Effector memory CD8-positive, alpha-beta T cell (primary cell): ENCODE measurements at regions not wholly inside any gene's neighbourhood (a gene's known extent, or its start where the extent isn't known, plus 50 kb on each side); places are given as distances from the start of the nearest gene placed in this dataset.
A peak's percentile ranks its signal among the peaks of the same experiment; 100 is the strongest.

Experiments
- ATAC-seq: fragments of 150-1000 bp; cut with Tn5 transposase; replicated peaks from 2 replicates; pipeline ENCODE4 v1.10.0; 2021; ENCODE audit warnings: mild to moderate bottlenecking, moderate library complexity
- DNase-seq, 3 experiments: peaks; one replicate each; pipeline ENCODE4 v3.0.0; 2021
- H3K27ac Mint-ChIP-seq, 2 donors: one replicate each; pipeline ENCODE4 v1.8.0; 2022; ENCODE audit warnings: mild to moderate bottlenecking in 2 of 2, mixed read lengths in 2 of 2, moderate library complexity in 2 of 2
- H3K27me3 Mint-ChIP-seq, 2 donors: one replicate each; pipeline ENCODE4 v1.8.0; 2022; ENCODE audit warnings: mixed read lengths in 2 of 2
- H3K36me3 Mint-ChIP-seq: one replicate; pipeline ENCODE4 v1.8.0; 2022; ENCODE audit warnings: mild to moderate bottlenecking, moderate library complexity, mixed read lengths; ENCODE audit not compliant: insufficient read depth
- H3K4me1 Mint-ChIP-seq, 2 donors: one replicate each; pipeline ENCODE4 v1.8.0; 2022; ENCODE audit warnings: low read depth in 2 of 2, mixed read lengths in 2 of 2
- H3K4me3 Mint-ChIP-seq, 2 donors: one replicate each; pipeline ENCODE4 v1.8.0; 2022; ENCODE audit warnings: mild to moderate bottlenecking in 2 of 2, mixed read lengths in 2 of 2, moderate library complexity in 2 of 2
- H3K9me3 Mint-ChIP-seq, 2 donors: one replicate each; pipeline ENCODE4 v1.8.0; 2022; ENCODE audit warnings: mixed read lengths in 2 of 2

DNA sequence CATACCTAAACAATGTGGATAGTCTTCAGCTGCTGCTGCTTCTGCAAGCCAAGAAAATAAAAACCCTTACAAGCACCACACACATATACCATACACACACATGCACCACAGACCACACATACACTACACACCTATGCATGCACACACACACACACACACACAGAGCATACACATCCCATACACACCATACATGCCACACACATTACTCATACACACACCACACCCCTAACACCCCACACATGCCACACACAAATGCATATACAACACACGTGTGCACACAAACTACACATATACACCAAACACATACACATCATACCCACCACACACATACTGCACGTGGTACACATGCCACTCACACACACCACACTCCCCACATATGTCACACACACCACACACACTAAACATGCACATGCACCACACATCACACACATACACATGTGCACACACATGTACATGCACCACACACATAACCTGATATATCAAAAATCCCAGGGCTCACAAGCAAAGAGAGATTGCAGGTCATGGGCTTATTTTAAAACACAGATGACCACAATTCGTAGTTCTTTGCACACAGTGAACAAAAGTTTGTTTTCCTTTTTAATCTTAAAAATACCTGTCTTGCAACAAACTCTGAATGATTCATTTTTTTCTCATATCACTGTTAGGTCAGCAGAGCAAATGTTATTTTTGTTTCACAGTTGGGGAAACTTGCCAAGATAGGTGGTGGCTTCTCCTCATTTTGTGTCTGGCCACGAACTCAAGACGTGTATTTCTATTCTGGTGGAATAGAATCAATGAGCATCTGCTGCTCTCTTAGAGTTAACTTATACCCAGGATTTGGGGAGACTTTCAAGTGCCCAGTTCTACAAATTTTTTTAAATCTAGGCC lies 456.6 kb downstream of the FGF9 start:
- no peak overlapping the region for H3K4me3 Mint-ChIP-seq
- no peak overlapping the region for H3K27ac Mint-ChIP-seq
- H3K36me3 Mint-ChIP-seq, result no peaks in the 10 kb centered on the region
- peaks cover 11 to 23% of the 10 kb centered on the region in 2 donors for H3K4me1 Mint-ChIP-seq
- peaks cover 0 to 4% of the 10 kb centered on the region in 2 donors for H3K9me3 Mint-ChIP-seq
- ATAC-seq (no peak), DNase-seq (no peak)
- H3K27me3 Mint-ChIP-seq, result no peaks in the 10 kb centered on the region

DNA sequence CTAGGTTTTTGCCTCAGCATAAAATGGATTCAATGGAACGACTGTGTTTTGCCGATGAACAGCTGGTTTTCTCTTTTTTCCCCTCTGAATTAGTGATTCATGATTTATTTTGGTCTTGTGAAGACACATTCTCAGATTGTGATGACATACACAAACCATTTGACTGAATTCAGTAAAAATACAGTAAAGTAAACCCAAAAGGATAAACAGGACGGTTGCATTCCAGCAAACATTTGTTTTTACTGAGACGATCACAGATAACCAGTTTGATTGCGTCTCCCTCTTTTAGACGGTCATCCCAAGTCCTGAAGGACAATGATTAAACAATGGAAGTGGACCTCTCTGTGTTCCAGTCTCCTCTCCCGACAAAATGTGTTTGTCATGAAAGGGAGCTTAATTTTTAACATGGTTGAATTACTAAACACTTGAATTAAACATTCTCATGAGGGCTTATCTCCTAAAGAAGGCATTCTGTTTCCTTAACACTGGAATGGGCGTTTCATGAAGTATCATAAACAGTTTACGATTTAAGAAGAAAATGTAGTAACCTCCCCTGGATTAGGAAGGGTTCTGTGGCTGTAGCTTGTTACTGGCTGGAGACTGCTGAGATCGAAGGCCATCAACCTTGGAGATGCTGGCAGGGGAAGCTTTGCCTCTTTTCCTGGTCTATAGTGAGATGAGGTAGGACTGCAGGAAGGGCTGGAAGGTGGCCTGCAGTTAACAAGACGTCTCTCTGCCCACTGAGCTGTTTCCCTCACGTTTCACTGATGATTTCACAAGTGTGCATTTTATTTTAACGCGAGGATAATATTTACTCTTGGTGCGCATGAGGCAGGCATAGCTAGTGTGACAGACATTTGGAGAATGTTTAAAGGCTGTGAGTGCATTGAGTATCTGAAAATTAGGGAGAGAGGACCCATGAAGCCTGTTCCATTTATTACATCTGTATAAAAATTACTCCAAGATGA lies 457.9 kb downstream of the FGF9 start:
- no peaks in the 10 kb centered on the region for H3K36me3 Mint-ChIP-seq
- H3K9me3 Mint-ChIP-seq, result no peaks in the 10 kb centered on the region
- H3K27ac Mint-ChIP-seq, result no peak overlapping the region
- DNase-seq, result no peak
- H3K27me3 Mint-ChIP-seq, result no peaks in the 10 kb centered on the region
- H3K4me1 Mint-ChIP-seq, result peaks cover 11 to 23% of the 10 kb centered on the region in 2 donors
- no peak for ATAC-seq
- H3K4me3 Mint-ChIP-seq, result no peak overlapping the region

DNA sequence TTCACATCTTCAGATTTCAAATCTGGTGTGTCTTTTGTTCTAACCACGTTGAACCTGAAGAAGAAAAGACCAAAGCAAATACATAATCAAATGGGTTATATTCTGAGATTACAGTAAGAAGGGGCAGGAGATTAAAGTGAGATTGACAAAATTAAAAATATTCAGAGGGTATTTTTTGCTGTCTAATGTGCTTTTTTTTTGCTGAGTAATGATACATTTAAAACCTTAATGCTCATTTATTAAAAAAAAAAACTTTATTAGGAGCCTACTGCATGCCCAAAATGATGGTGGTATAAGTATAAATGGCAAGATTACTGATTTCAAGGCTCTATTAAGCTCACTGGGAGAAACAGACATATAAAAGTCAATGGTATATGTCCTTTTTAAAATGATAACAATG lies 459.4 kb downstream of the FGF9 start:
- no peaks in the 10 kb centered on the region for H3K9me3 Mint-ChIP-seq
- DNase-seq (no peak), ATAC-seq (no peak)
- no peaks in the 10 kb centered on the region for H3K36me3 Mint-ChIP-seq
- peaks cover 11 to 20% of the 10 kb centered on the region in 2 donors for H3K4me1 Mint-ChIP-seq
- H3K27me3 Mint-ChIP-seq, result no peaks in the 10 kb centered on the region
- no peak overlapping the region for H3K4me3 Mint-ChIP-seq
- no peak overlapping the region for H3K27ac Mint-ChIP-seq

GRCh38 chr13:22134261-22134660 lies 463.4 kb downstream of the FGF9 start:
- Mint-ChIP-seq H3K4me1 (peaks cover 0 to 2% of the 10 kb centered on the region in 2 donors), H3K36me3 (no peaks in the 10 kb centered on the region), H3K4me3 (no peak overlapping the region), H3K27me3 (no peaks in the 10 kb centered on the region), H3K9me3 (no peaks in the 10 kb centered on the region), H3K27ac (no peak overlapping the region)
- ATAC-seq (no peak), DNase-seq (no peak)

DNA sequence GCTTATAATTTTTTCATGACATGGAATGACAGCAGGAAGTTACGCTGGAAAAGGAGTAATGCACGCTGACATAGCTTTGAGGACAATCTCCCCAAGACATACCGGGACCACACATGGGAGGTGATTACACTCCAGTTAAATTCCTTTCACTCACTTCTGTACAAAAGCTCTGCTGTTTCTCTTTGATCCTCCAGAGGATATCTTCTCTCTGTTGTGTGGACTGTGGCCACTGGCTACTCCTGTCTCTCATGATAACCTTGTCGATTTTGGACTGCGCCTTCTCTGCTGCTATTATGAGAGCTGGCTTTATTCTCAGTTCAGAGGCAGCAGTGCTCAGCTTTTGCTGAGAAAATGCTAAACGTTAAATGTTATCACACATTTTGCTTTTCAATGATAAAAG lies 464.6 kb downstream of the FGF9 start:
- Mint-ChIP-seq H3K4me1 (peaks cover 2 to 3% of the 10 kb centered on the region in 2 donors), H3K36me3 (no peaks in the 10 kb centered on the region), H3K27me3 (no peaks in the 10 kb centered on the region), H3K9me3 (no peaks in the 10 kb centered on the region), H3K4me3 (no peak overlapping the region), H3K27ac (peak overlapping the region in 1 of 2 donors; percentile 22)
- DNase-seq (no peak), ATAC-seq (no peak)

- Mint-ChIP-seq H3K27ac (peak overlapping the region in 1 of 2 donors; percentile 82), H3K4me3 (no peak overlapping the region), H3K4me1 (peaks cover 2 to 3% of the 10 kb centered on the region in 2 donors), H3K27me3 (no peaks in the 10 kb centered on the region), H3K9me3 (no peaks in the 10 kb centered on the region), H3K36me3 (peaks cover 4% of the 10 kb centered on the region)
- ATAC-seq (no peak), DNase-seq (no peak)
These were observed 466.6 kb downstream of the FGF9 start for GRCh38 chr13:22137361-22138050.

DNA sequence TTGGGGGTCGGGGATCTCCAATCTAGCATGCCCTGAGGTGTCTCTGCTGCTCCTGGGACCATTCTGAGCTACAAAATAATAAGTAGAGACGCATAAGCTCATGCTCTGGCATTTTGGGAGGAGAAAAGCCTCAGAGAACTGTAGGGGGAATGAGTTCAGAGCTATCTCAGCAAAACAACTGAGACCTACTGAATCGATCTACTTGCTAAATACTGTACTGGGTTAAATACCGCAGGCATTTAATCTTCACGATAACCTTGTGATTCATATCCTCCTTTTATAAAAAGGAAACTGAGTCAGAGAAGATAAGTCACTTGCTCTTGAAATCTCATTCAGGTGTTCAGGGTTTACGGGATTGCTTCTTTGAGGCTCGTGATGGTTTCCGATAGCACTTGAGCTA lies 468.1 kb downstream of the FGF9 start:
- H3K4me1 Mint-ChIP-seq, result peaks cover 2 to 3% of the 10 kb centered on the region in 2 donors
- DNase-seq (no peak), ATAC-seq (no peak)
- H3K27ac Mint-ChIP-seq, result no peak overlapping the region
- no peaks in the 10 kb centered on the region for H3K9me3 Mint-ChIP-seq
- no peak overlapping the region for H3K4me3 Mint-ChIP-seq
- H3K27me3 Mint-ChIP-seq, result no peaks in the 10 kb centered on the region
- H3K36me3 Mint-ChIP-seq, result peaks cover 4% of the 10 kb centered on the region

- peaks cover 2 to 3% of the 10 kb centered on the region in 2 donors for H3K4me1 Mint-ChIP-seq
- peaks cover 4% of the 10 kb centered on the region for H3K36me3 Mint-ChIP-seq
- H3K9me3 Mint-ChIP-seq, result no peaks in the 10 kb centered on the region
- no peak overlapping the region for H3K4me3 Mint-ChIP-seq
- no peaks in the 10 kb centered on the region for H3K27me3 Mint-ChIP-seq
- H3K27ac Mint-ChIP-seq, result peak overlapping the region in 1 of 2 donors; percentile 6
- ATAC-seq (no peak), DNase-seq (no peak)
These were observed 470.8 kb downstream of the FGF9 start for GRCh38 chr13:22141716-22142115.

DNA sequence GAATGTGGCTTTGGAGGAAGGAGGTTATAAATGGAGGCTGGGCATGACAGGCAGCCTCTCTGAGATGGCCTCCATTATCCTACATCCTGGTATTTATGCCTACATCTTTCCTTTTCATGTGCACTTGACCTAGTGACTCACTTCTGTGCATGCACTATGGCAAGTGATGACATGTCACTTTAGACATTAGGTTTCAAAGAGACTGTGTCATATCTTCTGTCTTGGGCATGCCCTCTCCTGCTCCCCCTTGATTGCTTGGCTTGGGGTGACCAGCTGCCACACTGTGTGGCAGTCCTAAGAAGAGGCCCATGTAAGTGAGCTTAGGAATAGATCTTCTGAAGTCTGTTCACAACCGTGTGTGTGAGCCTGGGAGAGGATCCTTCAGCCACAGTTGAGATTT lies 472.8 kb downstream of the FGF9 start:
- peaks cover 4% of the 10 kb centered on the region for H3K36me3 Mint-ChIP-seq
- H3K4me1 Mint-ChIP-seq, result peaks cover 2 to 3% of the 10 kb centered on the region in 2 donors
- DNase-seq (no peak), ATAC-seq (no peak)
- H3K27ac Mint-ChIP-seq, result no peak overlapping the region
- no peaks in the 10 kb centered on the region for H3K9me3 Mint-ChIP-seq
- H3K27me3 Mint-ChIP-seq, result peaks cover 0 to 6% of the 10 kb centered on the region in 2 donors
- H3K4me3 Mint-ChIP-seq, result no peak overlapping the region

- Mint-ChIP-seq H3K27me3 (peaks cover 0 to 9% of the 10 kb centered on the region in 2 donors), H3K27ac (no peak overlapping the region), H3K9me3 (no peaks in the 10 kb centered on the region), H3K4me1 (peaks cover 0 to 3% of the 10 kb centered on the region in 2 donors), H3K4me3 (no peak overlapping the region), H3K36me3 (peaks cover 4% of the 10 kb centered on the region)
- no peak for ATAC-seq
- no peak for DNase-seq
These were observed 473.9 kb downstream of the FGF9 start for GRCh38 chr13:22144806-22145205.

GRCh38 chr13:22148187-22148586 lies 477.3 kb downstream of the FGF9 start:
- no peak for DNase-seq
- Mint-ChIP-seq H3K27me3 (peaks cover 0 to 9% of the 10 kb centered on the region in 2 donors), H3K36me3 (no peaks in the 10 kb centered on the region), H3K4me3 (no peak overlapping the region), H3K27ac (no peak overlapping the region), H3K9me3 (no peaks in the 10 kb centered on the region), H3K4me1 (no peaks in the 10 kb centered on the region)
- no peak for ATAC-seq

- DNase-seq (no peak), ATAC-seq (no peak)
- Mint-ChIP-seq H3K36me3 (no peaks in the 10 kb centered on the region), H3K4me3 (no peak overlapping the region), H3K9me3 (no peaks in the 10 kb centered on the region), H3K4me1 (no peaks in the 10 kb centered on the region), H3K27me3 (peaks cover 0 to 9% of the 10 kb centered on the region in 2 donors), H3K27ac (no peak overlapping the region)
These were observed 481.9 kb downstream of the FGF9 start for GRCh38 chr13:22152751-22153150.

GRCh38 chr13:22154041-22154440 lies 483.2 kb downstream of the FGF9 start:
- no peaks in the 10 kb centered on the region for H3K36me3 Mint-ChIP-seq
- H3K9me3 Mint-ChIP-seq, result no peaks in the 10 kb centered on the region
- peaks cover 0 to under 1% of the 10 kb centered on the region in 2 donors for H3K27me3 Mint-ChIP-seq
- H3K4me3 Mint-ChIP-seq, result no peak overlapping the region
- no peaks in the 10 kb centered on the region for H3K4me1 Mint-ChIP-seq
- no peak for ATAC-seq
- no peak overlapping the region for H3K27ac Mint-ChIP-seq
- no peak for DNase-seq
